OCI-LY1 (cell line): ENCODE measurements at regions not wholly inside any gene's neighbourhood (a gene's known extent, or its start where the extent isn't known, plus 50 kb on each side); places are given as distances from the start of the nearest gene placed in this dataset.

ENCODE experiments used
- H2AFZ ChIP-seq: fragments of 200-600 bp; sonication (generic), shearing (Covaris generic); 2 replicates; pipeline ENCODE4 v1.6.0; 2014; ENCODE audit warnings: antibody characterized with exemption, mild to moderate bottlenecking, low read length
- H3F3A ChIP-seq: fragments of 200-600 bp; sonication (generic), shearing (Covaris generic); 2 replicates; pipeline ENCODE4 v1.6.0; 2014; ENCODE audit warnings: mild to moderate bottlenecking, antibody characterized with exemption, low read length, moderate library complexity; ENCODE audit not compliant: insufficient read depth
- H3K27ac ChIP-seq: fragments of 200-600 bp; sonication (generic); 2 replicates; pipeline ENCODE4 v1.5.1; 2014; ENCODE audit warnings: low read length, mixed run types, mild to moderate bottlenecking, low read depth; ENCODE audit not compliant: poor library complexity, severe bottlenecking
- H3K27me3 ChIP-seq: fragments of 200-600 bp; sonication (generic); 2 replicates; pipeline ENCODE4 v1.6.0; 2014; ENCODE audit warnings: antibody characterized with exemption, mild to moderate bottlenecking, low read length, moderate library complexity; ENCODE audit not compliant: insufficient read depth
- H3K36me3 ChIP-seq: fragments of 200-600 bp; sonication (generic); 2 replicates; pipeline ENCODE4 v1.6.1; 2014; ENCODE audit warnings: mild to moderate bottlenecking, antibody characterized with exemption, low read length, moderate library complexity, mixed read lengths; ENCODE audit not compliant: insufficient read depth
- H3K4me1 ChIP-seq: fragments of 200-600 bp; sonication (generic); 2 replicates; pipeline ENCODE4 v1.5.1; 2014; ENCODE audit warnings: mild to moderate bottlenecking, low read length, moderate library complexity; ENCODE audit not compliant: insufficient read depth, severe bottlenecking
- H3K4me2 ChIP-seq: fragments of 200-600 bp; sonication (generic), shearing (Covaris generic); 2 replicates; pipeline ENCODE4 v1.6.1; 2014; ENCODE audit warnings: low read length
- H3K4me3 ChIP-seq: fragments of 200-600 bp; sonication (generic); 2 replicates; pipeline ENCODE4 v1.5.1; 2014; ENCODE audit warnings: low read length, low read depth, mild to moderate bottlenecking, mixed read lengths; ENCODE audit not compliant: poor library complexity, severe bottlenecking
- H3K79me2 ChIP-seq: fragments of 200-600 bp; shearing (Covaris generic); 2 replicates; pipeline ENCODE4 v1.6.1; 2016; ENCODE audit warnings: mixed run types, low read length, mixed read lengths; ENCODE audit not compliant: insufficient read depth
- H3K9ac ChIP-seq: fragments of 200-600 bp; sonication (generic), shearing (Covaris generic); 2 replicates; pipeline ENCODE4 v1.6.1; 2014; ENCODE audit warnings: mild to moderate bottlenecking, low read length, mixed read lengths
- H3K9me2 ChIP-seq: fragments of 200-600 bp; sonication (generic), shearing (Covaris generic); 2 replicates; pipeline ENCODE4 v1.6.1; 2014; ENCODE audit warnings: low read depth, mild to moderate bottlenecking, low read length, mixed read lengths
- H3K9me3 ChIP-seq: fragments of 200-600 bp; shearing (Covaris generic); 2 replicates; pipeline ENCODE4 v1.6.1; 2014; ENCODE audit warnings: low read length, mixed read lengths
- H4K20me1 ChIP-seq: fragments of 200-600 bp; sonication (generic), shearing (Covaris generic); 2 replicates; pipeline ENCODE4 v1.6.0; 2016; ENCODE audit warnings: mild to moderate bottlenecking, low read length; ENCODE audit not compliant: insufficient read depth
- CTCF ChIP-seq: fragments of 200-600 bp; sonication (generic), shearing (Covaris generic); IDR thresholded peaks from 2 replicates; pipeline ENCODE4 v1.5.1; 2017; ENCODE audit warnings: mild to moderate bottlenecking, antibody characterized with exemption, low read length, moderate library complexity, mixed read lengths
- EZH2 ChIP-seq: fragments of 200-600 bp; sonication (generic), shearing (Covaris generic); IDR thresholded peaks from 2 replicates; pipeline ENCODE4 v1.8.0; 2017; ENCODE audit warnings: borderline replicate concordance, mixed run types, mild to moderate bottlenecking, antibody characterized with exemption, low read length, moderate library complexity, mixed read lengths

GRCh38 chr2:30373881-30374302 lies 73.2 kb upstream of the LCLAT1 start:
- no peaks in the 10 kb centered on the region for H4K20me1 ChIP-seq
- H3K4me2 ChIP-seq, result no peak overlapping the region
- H3K36me3 ChIP-seq, result no peaks in the 10 kb centered on the region
- no peaks in the 10 kb centered on the region for H3K4me1 ChIP-seq
- no peak overlapping the region for H2AFZ ChIP-seq
- no peak overlapping the region for H3K4me3 ChIP-seq
- no peaks in the 10 kb centered on the region for H3K9me3 ChIP-seq
- H3K9me2 ChIP-seq, result no peaks in the 10 kb centered on the region
- H3K27ac ChIP-seq, result no peak overlapping the region
- no peak overlapping the region for H3K9ac ChIP-seq
- no peaks in the 10 kb centered on the region for H3K27me3 ChIP-seq
- no peaks in the 10 kb centered on the region for H3F3A ChIP-seq
- no peaks in the 10 kb centered on the region for H3K79me2 ChIP-seq
- TF ChIP-seq EZH2, result no peak
- no peak for TF ChIP-seq CTCF

- Histone ChIP-seq H3K36me3 (no peaks in the 10 kb centered on the region), H3F3A (no peaks in the 10 kb centered on the region), H3K79me2 (no peaks in the 10 kb centered on the region), H3K9ac (no peak overlapping the region), H3K4me1 (no peaks in the 10 kb centered on the region), H3K27me3 (no peaks in the 10 kb centered on the region), H3K4me3 (no peak overlapping the region), H3K9me3 (no peaks in the 10 kb centered on the region), H3K9me2 (no peaks in the 10 kb centered on the region), H4K20me1 (no peaks in the 10 kb centered on the region), H3K4me2 (no peak overlapping the region), H2AFZ (no peak overlapping the region), H3K27ac (no peak overlapping the region)
- TF ChIP-seq EZH2, result no peak
- TF ChIP-seq CTCF, result no peak
Measured at GRCh38 chr2:30374380-30374779, 72.7 kb upstream of the LCLAT1 start.

- H3K79me2 ChIP-seq, result no peaks in the 10 kb centered on the region
- H3K4me3 ChIP-seq, result no peak overlapping the region
- H3K36me3 ChIP-seq, result no peaks in the 10 kb centered on the region
- H3K9me2 ChIP-seq, result no peaks in the 10 kb centered on the region
- no peak overlapping the region for H3K27ac ChIP-seq
- no peaks in the 10 kb centered on the region for H3K4me1 ChIP-seq
- no peaks in the 10 kb centered on the region for H3K9me3 ChIP-seq
- no peak overlapping the region for H3K9ac ChIP-seq
- no peaks in the 10 kb centered on the region for H4K20me1 ChIP-seq
- H2AFZ ChIP-seq, result no peak overlapping the region
- TF ChIP-seq EZH2, result no peak
- TF ChIP-seq CTCF, result no peak
- H3F3A ChIP-seq, result no peaks in the 10 kb centered on the region
- H3K4me2 ChIP-seq, result no peak overlapping the region
- no peaks in the 10 kb centered on the region for H3K27me3 ChIP-seq
Measured at GRCh38 chr2:30375915-30376314, 71.1 kb upstream of the LCLAT1 start.
